H4 (cell line): ENCODE measurements at regions not wholly inside any gene's neighbourhood (a gene's known extent, or its start where the extent isn't known, plus 50 kb on each side); places are given as distances from the start of the nearest gene placed in this dataset.
"Not testable (repeated sequence)": the region's sequence is repeated elsewhere in the genome, so short reads cannot be mapped to it uniquely, and the experiment has no call there.

Source experiments
- DNase-seq: peaks from one replicate; pipeline ENCODE4 v3.0.0-alpha.2; 2015; ENCODE audit warnings: low spot score

- not testable (repeated sequence) for DNase-seq
Observed at GRCh38 chr2:87674729-87675128, 73.2 kb upstream of the PLGLB2 start.

GRCh38 chr2:87675487-87675886, 72.4 kb upstream of the PLGLB2 start:
- not testable (repeated sequence) for DNase-seq

- DNase-seq, result not testable (repeated sequence)
Observed at GRCh38 chr2:87677421-87677923, 70.4 kb upstream of the PLGLB2 start.

- not testable (repeated sequence) for DNase-seq
Observed at GRCh38 chr2:87678742-87679173, 69.1 kb upstream of the PLGLB2 start.

GRCh38 chr2:87679950-87680349, 67.9 kb upstream of the PLGLB2 start:
- not testable (repeated sequence) for DNase-seq

GRCh38 chr2:87680691-87681090, 67.2 kb upstream of the PLGLB2 start:
- not testable (repeated sequence) for DNase-seq

GRCh38 chr2:87683451-87683850, 64.4 kb upstream of the PLGLB2 start:
- DNase-seq, result not testable (repeated sequence)

GRCh38 chr2:87683961-87684360, 63.9 kb upstream of the PLGLB2 start:
- not testable (repeated sequence) for DNase-seq

- not testable (repeated sequence) for DNase-seq
Observed at GRCh38 chr2:87685558-87685957, 62.3 kb upstream of the PLGLB2 start.

- not testable (repeated sequence) for DNase-seq
Observed at GRCh38 chr2:87686873-87687549, 60.9 kb upstream of the PLGLB2 start.

- DNase-seq, result not testable (repeated sequence)
Observed at GRCh38 chr2:87687550-87688270, 60.2 kb upstream of the PLGLB2 start.

- DNase-seq, result not testable (repeated sequence)
Observed at GRCh38 chr2:87691899-87692592, 55.8 kb upstream of the PLGLB2 start.

- DNase-seq, result not testable (repeated sequence)
Observed at GRCh38 chr2:87692914-87693313, 55.0 kb upstream of the PLGLB2 start.

- not testable (repeated sequence) for DNase-seq
Observed at GRCh38 chr2:87693882-87694281, 54.0 kb upstream of the PLGLB2 start.

GRCh38 chr2:87695596-87696323, 52.1 kb upstream of the PLGLB2 start:
- peak; percentile 26 for DNase-seq
